ENCODE measurements at regions not wholly inside any gene's neighbourhood (a gene's known extent, or its start where the extent isn't known, plus 50 kb on each side); places are given as distances from the start of the nearest gene placed in this dataset.

- TF ChIP-seq EP300 (IDR thresholded peaks at IDR 0.05; ENCODE audit: borderline replicate concordance) (no peak), MAX (IDR thresholded peaks at IDR 0.05) (no peak), TAF1 (IDR thresholded peaks at IDR 0.05; ENCODE audit: low read depth) (no peak), REST (IDR thresholded peaks at IDR 0.05; ENCODE audit: low read depth) (no peak), TEAD4 (IDR thresholded peaks at IDR 0.05) (no peak), CEBPB (IDR thresholded peaks at IDR 0.05) (no peak), TCF12 (IDR thresholded peaks at IDR 0.05; ENCODE audit: low read depth) (no peak), YY1 (IDR thresholded peaks at IDR 0.05; ENCODE audit: low read depth) (no peak), ZBTB7A (IDR thresholded peaks at IDR 0.05; ENCODE audit: low read depth) (no peak), RAD21 (IDR thresholded peaks at IDR 0.05; ENCODE audit: low read depth) (no peak), FOXM1 (IDR thresholded peaks at IDR 0.05; ENCODE audit: borderline replicate concordance, low read depth) (no peak)
These were observed 132.6 kb downstream of the PRL start for GRCh38 chr6:22164236-22164635.
